ENCODE measurements at regions not wholly inside any gene's neighbourhood (a gene's known extent, or its start where the extent isn't known, plus 50 kb on each side); places are given as distances from the start of the nearest gene placed in this dataset.
"Not testable (repeated sequence)": the region's sequence is repeated elsewhere in the genome, so short reads cannot be mapped to it uniquely, and the experiment has no call there.

DNA sequence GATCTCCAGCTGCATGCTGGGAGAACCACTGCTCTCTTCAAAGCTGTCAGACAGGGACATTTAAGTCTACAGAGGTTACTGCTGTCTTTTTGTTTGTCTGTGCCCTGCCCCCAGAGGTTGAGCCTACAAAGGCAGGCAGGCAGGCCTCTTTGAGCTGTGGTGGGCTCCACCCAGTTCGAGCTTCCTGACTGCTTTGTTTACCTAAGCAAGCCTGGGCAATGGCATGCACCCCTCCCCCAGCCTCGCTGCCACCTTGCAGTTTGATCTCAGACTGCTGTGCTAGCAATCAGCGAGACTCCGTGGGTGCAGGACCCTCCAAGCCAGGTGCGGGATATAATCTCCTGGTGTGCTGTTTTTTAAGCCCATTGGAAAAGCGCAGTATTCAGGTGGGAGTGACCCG lies 591.0 kb upstream of the IL12A start:
- TF ChIP-seq, protein P1, sequence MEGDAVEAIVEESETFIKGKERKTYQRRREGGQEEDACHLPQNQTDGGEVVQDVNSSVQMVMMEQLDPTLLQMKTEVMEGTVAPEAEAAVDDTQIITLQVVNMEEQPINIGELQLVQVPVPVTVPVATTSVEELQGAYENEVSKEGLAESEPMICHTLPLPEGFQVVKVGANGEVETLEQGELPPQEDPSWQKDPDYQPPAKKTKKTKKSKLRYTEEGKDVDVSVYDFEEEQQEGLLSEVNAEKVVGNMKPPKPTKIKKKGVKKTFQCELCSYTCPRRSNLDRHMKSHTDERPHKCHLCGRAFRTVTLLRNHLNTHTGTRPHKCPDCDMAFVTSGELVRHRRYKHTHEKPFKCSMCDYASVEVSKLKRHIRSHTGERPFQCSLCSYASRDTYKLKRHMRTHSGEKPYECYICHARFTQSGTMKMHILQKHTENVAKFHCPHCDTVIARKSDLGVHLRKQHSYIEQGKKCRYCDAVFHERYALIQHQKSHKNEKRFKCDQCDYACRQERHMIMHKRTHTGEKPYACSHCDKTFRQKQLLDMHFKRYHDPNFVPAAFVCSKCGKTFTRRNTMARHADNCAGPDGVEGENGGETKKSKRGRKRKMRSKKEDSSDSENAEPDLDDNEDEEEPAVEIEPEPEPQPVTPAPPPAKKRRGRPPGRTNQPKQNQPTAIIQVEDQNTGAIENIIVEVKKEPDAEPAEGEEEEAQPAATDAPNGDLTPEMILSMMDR (conservative IDR thresholded peaks at IDR 0.05; ENCODE audit: low read depth in 2 of 2): not testable (repeated sequence)
- not testable (repeated sequence) for TF ChIP-seq POLR2AphosphoS5 (IDR thresholded peaks at IDR 0.05; ENCODE audit: low read depth); EZH2phosphoT487 (IDR thresholded peaks at IDR 0.05; ENCODE audit: unreplicated experiment); JUNB (IDR thresholded peaks at IDR 0.05; ENCODE audit: unreplicated experiment); EZH2 (IDR thresholded peaks at IDR 0.05; ENCODE audit: low read depth, unreplicated experiment); STAT1 (IDR thresholded peaks at IDR 0.05; ENCODE audit: unreplicated experiment); CREB1 (CRISPR knock-in tag; IDR thresholded peaks at IDR 0.05; ENCODE audit: low read depth)
- TF ChIP-seq, protein P2, sequence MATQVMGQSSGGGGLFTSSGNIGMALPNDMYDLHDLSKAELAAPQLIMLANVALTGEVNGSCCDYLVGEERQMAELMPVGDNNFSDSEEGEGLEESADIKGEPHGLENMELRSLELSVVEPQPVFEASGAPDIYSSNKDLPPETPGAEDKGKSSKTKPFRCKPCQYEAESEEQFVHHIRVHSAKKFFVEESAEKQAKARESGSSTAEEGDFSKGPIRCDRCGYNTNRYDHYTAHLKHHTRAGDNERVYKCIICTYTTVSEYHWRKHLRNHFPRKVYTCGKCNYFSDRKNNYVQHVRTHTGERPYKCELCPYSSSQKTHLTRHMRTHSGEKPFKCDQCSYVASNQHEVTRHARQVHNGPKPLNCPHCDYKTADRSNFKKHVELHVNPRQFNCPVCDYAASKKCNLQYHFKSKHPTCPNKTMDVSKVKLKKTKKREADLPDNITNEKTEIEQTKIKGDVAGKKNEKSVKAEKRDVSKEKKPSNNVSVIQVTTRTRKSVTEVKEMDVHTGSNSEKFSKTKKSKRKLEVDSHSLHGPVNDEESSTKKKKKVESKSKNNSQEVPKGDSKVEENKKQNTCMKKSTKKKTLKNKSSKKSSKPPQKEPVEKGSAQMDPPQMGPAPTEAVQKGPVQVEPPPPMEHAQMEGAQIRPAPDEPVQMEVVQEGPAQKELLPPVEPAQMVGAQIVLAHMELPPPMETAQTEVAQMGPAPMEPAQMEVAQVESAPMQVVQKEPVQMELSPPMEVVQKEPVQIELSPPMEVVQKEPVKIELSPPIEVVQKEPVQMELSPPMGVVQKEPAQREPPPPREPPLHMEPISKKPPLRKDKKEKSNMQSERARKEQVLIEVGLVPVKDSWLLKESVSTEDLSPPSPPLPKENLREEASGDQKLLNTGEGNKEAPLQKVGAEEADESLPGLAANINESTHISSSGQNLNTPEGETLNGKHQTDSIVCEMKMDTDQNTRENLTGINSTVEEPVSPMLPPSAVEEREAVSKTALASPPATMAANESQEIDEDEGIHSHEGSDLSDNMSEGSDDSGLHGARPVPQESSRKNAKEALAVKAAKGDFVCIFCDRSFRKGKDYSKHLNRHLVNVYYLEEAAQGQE (IDR thresholded peaks at IDR 0.05; ENCODE audit: unreplicated experiment): not testable (repeated sequence)
- TF ChIP-seq, protein P3, sequence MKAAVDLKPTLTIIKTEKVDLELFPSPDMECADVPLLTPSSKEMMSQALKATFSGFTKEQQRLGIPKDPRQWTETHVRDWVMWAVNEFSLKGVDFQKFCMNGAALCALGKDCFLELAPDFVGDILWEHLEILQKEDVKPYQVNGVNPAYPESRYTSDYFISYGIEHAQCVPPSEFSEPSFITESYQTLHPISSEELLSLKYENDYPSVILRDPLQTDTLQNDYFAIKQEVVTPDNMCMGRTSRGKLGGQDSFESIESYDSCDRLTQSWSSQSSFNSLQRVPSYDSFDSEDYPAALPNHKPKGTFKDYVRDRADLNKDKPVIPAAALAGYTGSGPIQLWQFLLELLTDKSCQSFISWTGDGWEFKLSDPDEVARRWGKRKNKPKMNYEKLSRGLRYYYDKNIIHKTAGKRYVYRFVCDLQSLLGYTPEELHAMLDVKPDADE (IDR thresholded peaks at IDR 0.05): not testable (repeated sequence)
